ENCODE measurements at regions not wholly inside any gene's neighbourhood (a gene's known extent, or its start where the extent isn't known, plus 50 kb on each side); places are given as distances from the start of the nearest gene placed in this dataset.

- Histone ChIP-seq H3K4me3 (ENCODE audit: low read depth in 1 of 5, low read length in 5 of 5) (no peak overlapping the region), H3K9me3 (ENCODE audit: control insufficient read depth in 5 of 5, low read length in 5 of 5) (no peaks in the 10 kb centered on the region), H3K4me1 (ENCODE audit: control insufficient read depth in 5 of 5, insufficient read depth in 5 of 5, low read length in 5 of 5) (no peaks in the 10 kb centered on the region), H3K9ac (ENCODE audit: low read length in 5 of 5) (no peak overlapping the region), H3K27ac (ENCODE audit: low read depth, low read length) (no peak overlapping the region), H3K36me3 (ENCODE audit: control insufficient read depth in 5 of 5, insufficient read depth in 5 of 5, low read length in 5 of 5) (no peaks in the 10 kb centered on the region), H3K27me3 (ENCODE audit: control insufficient read depth in 5 of 5, insufficient read depth in 4 of 5, low read length in 5 of 5) (no peaks in the 10 kb centered on the region)
Measured at GRCh38 chr4:24637173-24637572, 52.8 kb upstream of the DHX15 start.

- Histone ChIP-seq H3K27ac (ENCODE audit: low read depth, low read length) (no peak overlapping the region), H3K36me3 (ENCODE audit: control insufficient read depth in 5 of 5, insufficient read depth in 5 of 5, low read length in 5 of 5) (no peaks in the 10 kb centered on the region), H3K9me3 (ENCODE audit: control insufficient read depth in 5 of 5, low read length in 5 of 5) (no peaks in the 10 kb centered on the region), H3K4me3 (ENCODE audit: low read depth in 1 of 5, low read length in 5 of 5) (no peak overlapping the region), H3K9ac (ENCODE audit: low read length in 5 of 5) (no peak overlapping the region), H3K27me3 (ENCODE audit: control insufficient read depth in 5 of 5, insufficient read depth in 4 of 5, low read length in 5 of 5) (no peaks in the 10 kb centered on the region), H3K4me1 (ENCODE audit: control insufficient read depth in 5 of 5, insufficient read depth in 5 of 5, low read length in 5 of 5) (peaks cover 0 to 5% (median 0%) of the 10 kb centered on the region in 5 donors)
Measured at GRCh38 chr4:24638396-24638875, 54.1 kb upstream of the DHX15 start.

- Histone ChIP-seq H3K9me3 (ENCODE audit: control insufficient read depth in 5 of 5, low read length in 5 of 5) (no peaks in the 10 kb centered on the region), H3K4me1 (ENCODE audit: control insufficient read depth in 5 of 5, insufficient read depth in 5 of 5, low read length in 5 of 5) (peaks cover 0 to 13% (median 0%) of the 10 kb centered on the region in 5 donors), H3K4me3 (ENCODE audit: low read depth in 1 of 5, low read length in 5 of 5) (no peak overlapping the region), H3K9ac (ENCODE audit: low read length in 5 of 5) (no peak overlapping the region), H3K27me3 (ENCODE audit: control insufficient read depth in 5 of 5, insufficient read depth in 4 of 5, low read length in 5 of 5) (no peaks in the 10 kb centered on the region), H3K36me3 (ENCODE audit: control insufficient read depth in 5 of 5, insufficient read depth in 5 of 5, low read length in 5 of 5) (no peaks in the 10 kb centered on the region), H3K27ac (ENCODE audit: low read depth, low read length) (no peak overlapping the region)
Measured at GRCh38 chr4:24639714-24640113, 55.4 kb upstream of the DHX15 start.

DNA sequence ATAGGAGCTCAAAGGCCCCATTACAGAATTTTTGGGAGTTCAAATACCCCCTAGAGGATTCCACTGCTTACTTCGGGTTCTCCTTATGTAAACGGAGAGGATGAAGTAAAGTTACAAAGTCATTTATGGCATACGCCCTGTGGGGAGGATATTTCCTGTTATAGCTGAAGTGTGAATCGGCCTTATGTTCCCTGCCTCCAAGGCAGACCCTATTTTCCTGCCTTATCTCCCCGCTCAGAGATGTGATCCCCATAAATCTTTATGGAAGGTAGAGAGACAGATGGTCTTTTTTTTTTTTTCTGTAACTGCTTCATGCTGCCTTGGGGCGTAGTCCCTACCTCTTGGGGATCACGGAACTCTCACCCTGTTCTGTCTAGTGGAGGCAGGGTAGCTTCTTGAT is 56.0 kb upstream of the DHX15 start:
- H3K27me3 ChIP-seq (ENCODE audit: control insufficient read depth in 5 of 5, insufficient read depth in 4 of 5, low read length in 5 of 5) = no peaks in the 10 kb centered on the region
- H3K9ac ChIP-seq (ENCODE audit: low read length in 5 of 5) = no peak overlapping the region
- H3K4me1 ChIP-seq (ENCODE audit: control insufficient read depth in 5 of 5, insufficient read depth in 5 of 5, low read length in 5 of 5) = peaks cover 0 to 20% (median 0%) of the 10 kb centered on the region in 5 donors
- H3K4me3 ChIP-seq (ENCODE audit: low read depth in 1 of 5, low read length in 5 of 5) = no peak overlapping the region
- H3K36me3 ChIP-seq (ENCODE audit: control insufficient read depth in 5 of 5, insufficient read depth in 5 of 5, low read length in 5 of 5) = no peaks in the 10 kb centered on the region
- no peak overlapping the region for H3K27ac ChIP-seq (ENCODE audit: low read depth, low read length)
- no peaks in the 10 kb centered on the region for H3K9me3 ChIP-seq (ENCODE audit: control insufficient read depth in 5 of 5, low read length in 5 of 5)

DNA sequence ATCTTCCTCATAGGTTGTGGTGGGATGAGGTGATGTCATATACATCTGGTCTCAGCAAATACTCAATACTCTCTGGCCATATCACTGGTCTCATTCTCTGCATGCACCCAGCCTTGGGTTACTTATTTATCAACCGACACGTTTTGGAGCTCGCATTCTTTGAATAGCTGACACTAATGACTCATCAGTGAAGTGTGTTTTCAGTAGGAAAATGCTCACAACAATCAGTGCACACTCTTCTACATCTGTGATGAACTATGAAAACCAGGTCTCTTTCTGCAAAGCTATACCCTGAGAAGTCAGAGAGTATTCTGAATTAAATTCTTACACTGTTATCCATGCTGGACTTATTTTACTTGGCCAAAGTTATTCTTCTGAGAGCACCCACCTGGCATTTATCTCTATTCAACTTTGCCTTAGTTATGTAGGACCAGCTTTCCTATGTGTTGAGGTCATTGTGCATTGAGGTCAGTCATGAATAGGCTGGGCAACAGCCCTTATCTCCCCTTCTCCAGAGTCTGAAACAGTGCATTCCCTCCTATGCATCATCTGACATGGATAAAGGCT is 58.7 kb upstream of the DHX15 start:
- no peak overlapping the region for H3K4me3 ChIP-seq (ENCODE audit: low read depth in 1 of 5, low read length in 5 of 5)
- peaks cover 0 to 29% (median 4%) of the 10 kb centered on the region in 5 donors for H3K4me1 ChIP-seq (ENCODE audit: control insufficient read depth in 5 of 5, insufficient read depth in 5 of 5, low read length in 5 of 5)
- H3K27ac ChIP-seq (ENCODE audit: low read depth, low read length) = no peak overlapping the region
- no peaks in the 10 kb centered on the region for H3K9me3 ChIP-seq (ENCODE audit: control insufficient read depth in 5 of 5, low read length in 5 of 5)
- H3K9ac ChIP-seq (ENCODE audit: low read length in 5 of 5) = no peak overlapping the region
- no peaks in the 10 kb centered on the region for H3K27me3 ChIP-seq (ENCODE audit: control insufficient read depth in 5 of 5, insufficient read depth in 4 of 5, low read length in 5 of 5)
- H3K36me3 ChIP-seq (ENCODE audit: control insufficient read depth in 5 of 5, insufficient read depth in 5 of 5, low read length in 5 of 5) = no peaks in the 10 kb centered on the region

- H3K9me3 ChIP-seq (ENCODE audit: control insufficient read depth in 5 of 5, low read length in 5 of 5) = no peaks in the 10 kb centered on the region
- no peaks in the 10 kb centered on the region for H3K27me3 ChIP-seq (ENCODE audit: control insufficient read depth in 5 of 5, insufficient read depth in 4 of 5, low read length in 5 of 5)
- no peak overlapping the region for H3K9ac ChIP-seq (ENCODE audit: low read length in 5 of 5)
- H3K36me3 ChIP-seq (ENCODE audit: control insufficient read depth in 5 of 5, insufficient read depth in 5 of 5, low read length in 5 of 5) = no peaks in the 10 kb centered on the region
- no peak overlapping the region for H3K27ac ChIP-seq (ENCODE audit: low read depth, low read length)
- no peak overlapping the region for H3K4me3 ChIP-seq (ENCODE audit: low read depth in 1 of 5, low read length in 5 of 5)
- H3K4me1 ChIP-seq (ENCODE audit: control insufficient read depth in 5 of 5, insufficient read depth in 5 of 5, low read length in 5 of 5) = peaks cover 0 to 29% (median 4%) of the 10 kb centered on the region in 5 donors
Measured at GRCh38 chr4:24643774-24644520, 59.6 kb upstream of the DHX15 start.

DNA sequence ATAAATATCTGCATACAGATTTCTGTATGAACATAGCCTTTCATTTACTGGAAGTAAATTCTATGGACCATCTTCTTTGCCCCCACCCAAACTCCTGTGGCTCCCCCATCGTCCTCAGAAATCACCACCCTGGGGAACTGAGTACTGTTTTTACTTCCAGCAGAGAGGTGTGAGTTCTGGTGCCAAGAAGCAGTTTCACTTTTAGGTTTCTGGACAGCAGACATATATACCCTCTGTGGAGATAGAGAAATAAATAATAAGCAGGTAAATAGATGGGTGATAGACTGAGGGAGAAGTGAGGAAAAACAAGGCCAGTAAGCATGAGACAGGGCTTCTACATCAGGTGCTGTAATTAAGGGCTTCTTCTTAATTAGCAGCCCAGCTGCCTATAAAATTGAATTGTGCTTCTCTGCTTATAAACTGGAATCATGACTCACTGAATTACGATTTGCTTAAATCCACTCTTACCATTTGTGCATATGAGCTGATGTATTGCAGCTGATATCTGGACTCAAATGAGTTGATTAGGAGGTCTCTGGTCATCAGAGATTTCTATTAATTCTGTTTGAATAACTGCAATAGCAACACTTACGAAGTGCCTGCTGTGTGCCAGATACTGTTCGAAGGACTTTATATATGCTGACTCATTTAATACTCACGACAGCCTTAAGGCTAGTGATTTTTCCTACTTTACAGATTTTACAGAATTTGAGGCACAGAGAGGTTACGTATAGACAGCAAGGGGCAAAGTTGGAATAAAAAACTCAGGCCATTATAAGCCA is 60.8 kb upstream of the DHX15 start:
- Histone ChIP-seq H3K9me3 (ENCODE audit: control insufficient read depth in 5 of 5, low read length in 5 of 5) (no peaks in the 10 kb centered on the region), H3K4me3 (ENCODE audit: low read depth in 1 of 5, low read length in 5 of 5) (no peak overlapping the region), H3K9ac (ENCODE audit: low read length in 5 of 5) (no peak overlapping the region), H3K27ac (ENCODE audit: low read depth, low read length) (no peak overlapping the region), H3K4me1 (ENCODE audit: control insufficient read depth in 5 of 5, insufficient read depth in 5 of 5, low read length in 5 of 5) (peaks cover 0 to 34% (median 11%) of the 10 kb centered on the region in 5 donors), H3K27me3 (ENCODE audit: control insufficient read depth in 5 of 5, insufficient read depth in 4 of 5, low read length in 5 of 5) (no peaks in the 10 kb centered on the region), H3K36me3 (ENCODE audit: control insufficient read depth in 5 of 5, insufficient read depth in 5 of 5, low read length in 5 of 5) (no peaks in the 10 kb centered on the region)

DNA sequence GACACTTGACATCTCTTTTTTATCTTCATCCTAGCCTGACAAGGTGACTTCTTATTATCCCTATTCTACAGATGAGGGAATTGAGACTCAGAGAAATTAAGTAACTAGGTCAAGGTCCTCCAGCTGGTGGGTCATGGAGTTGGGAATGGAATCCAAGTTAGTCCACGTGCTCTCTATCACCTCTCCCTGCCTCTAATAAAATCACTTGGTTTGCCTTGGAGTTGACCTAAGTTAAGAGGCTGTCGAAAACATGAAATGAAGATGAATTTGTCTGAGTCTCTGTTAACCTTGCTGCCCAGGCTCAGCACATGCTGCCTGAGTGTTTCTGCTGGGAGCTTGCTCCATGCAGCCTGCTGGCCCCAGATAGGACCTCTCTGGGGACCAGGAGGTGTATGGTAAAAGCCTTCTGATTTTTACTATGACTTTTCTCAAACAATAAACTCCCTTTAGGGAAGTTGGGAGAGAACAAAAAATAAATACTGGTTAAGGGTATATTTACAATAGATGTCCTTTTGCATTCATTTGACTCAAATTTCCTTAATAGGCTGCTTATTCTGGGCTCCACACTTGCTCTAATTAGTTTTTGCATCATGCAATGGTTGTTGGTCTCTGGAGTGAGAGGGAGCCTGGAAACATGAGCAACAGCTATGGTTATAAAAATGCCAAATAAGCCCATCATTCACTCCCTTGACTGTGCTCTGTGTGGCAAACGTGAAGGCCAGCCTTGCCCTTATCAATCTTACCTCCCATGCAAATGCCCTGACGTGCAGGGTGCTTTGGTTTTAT is 61.6 kb upstream of the DHX15 start:
- H3K9ac ChIP-seq (ENCODE audit: low read length in 5 of 5) = no peak overlapping the region
- H3K4me3 ChIP-seq (ENCODE audit: low read depth in 1 of 5, low read length in 5 of 5) = no peak overlapping the region
- H3K4me1 ChIP-seq (ENCODE audit: control insufficient read depth in 5 of 5, insufficient read depth in 5 of 5, low read length in 5 of 5) = peaks cover 0 to 38% (median 12%) of the 10 kb centered on the region in 5 donors
- H3K36me3 ChIP-seq (ENCODE audit: control insufficient read depth in 5 of 5, insufficient read depth in 5 of 5, low read length in 5 of 5) = no peaks in the 10 kb centered on the region
- no peaks in the 10 kb centered on the region for H3K27me3 ChIP-seq (ENCODE audit: control insufficient read depth in 5 of 5, insufficient read depth in 4 of 5, low read length in 5 of 5)
- no peaks in the 10 kb centered on the region for H3K9me3 ChIP-seq (ENCODE audit: control insufficient read depth in 5 of 5, low read length in 5 of 5)
- H3K27ac ChIP-seq (ENCODE audit: low read depth, low read length) = no peak overlapping the region

DNA sequence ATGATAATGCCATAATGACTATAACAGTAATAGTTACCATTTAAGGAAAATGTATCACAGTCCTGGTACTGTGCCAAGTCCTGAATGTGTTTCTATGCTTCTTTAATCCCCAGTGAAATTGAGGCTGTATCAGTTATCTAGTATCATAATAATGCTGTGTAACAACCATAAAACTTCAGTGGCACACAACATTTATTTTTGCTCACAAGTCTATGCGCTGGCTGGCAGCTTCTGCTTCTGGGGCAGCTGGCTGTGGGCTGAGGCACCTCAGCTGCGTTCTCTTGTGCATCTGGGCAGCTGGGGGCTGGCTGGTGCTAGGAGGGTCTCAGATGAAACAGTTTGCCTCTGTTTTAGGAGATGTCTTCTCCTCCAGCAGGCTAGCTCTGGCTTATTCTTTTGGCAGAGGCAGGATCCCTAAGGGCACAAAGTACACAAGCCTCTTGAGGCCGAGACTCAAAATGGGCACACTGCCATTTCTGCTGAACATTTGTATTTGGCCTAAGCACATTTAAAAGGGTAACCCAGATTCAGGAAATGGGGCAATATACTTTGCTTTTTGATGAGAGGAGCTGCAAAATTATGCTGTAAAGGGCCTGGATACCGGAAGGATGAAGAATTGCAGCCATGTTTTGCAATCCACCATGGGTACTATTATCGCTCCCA is 62.6 kb upstream of the DHX15 start:
- no peak overlapping the region for H3K9ac ChIP-seq (ENCODE audit: low read length in 5 of 5)
- H3K27me3 ChIP-seq (ENCODE audit: control insufficient read depth in 5 of 5, insufficient read depth in 4 of 5, low read length in 5 of 5) = no peaks in the 10 kb centered on the region
- H3K4me3 ChIP-seq (ENCODE audit: low read depth in 1 of 5, low read length in 5 of 5) = no peak overlapping the region
- H3K36me3 ChIP-seq (ENCODE audit: control insufficient read depth in 5 of 5, insufficient read depth in 5 of 5, low read length in 5 of 5) = no peaks in the 10 kb centered on the region
- H3K27ac ChIP-seq (ENCODE audit: low read depth, low read length) = no peak overlapping the region
- H3K4me1 ChIP-seq (ENCODE audit: control insufficient read depth in 5 of 5, insufficient read depth in 5 of 5, low read length in 5 of 5) = peaks cover 0 to 38% (median 12%) of the 10 kb centered on the region in 5 donors
- no peaks in the 10 kb centered on the region for H3K9me3 ChIP-seq (ENCODE audit: control insufficient read depth in 5 of 5, low read length in 5 of 5)

Data from subcutaneous abdominal adipose tissue (tissue), 5 donors.